ENCODE measurements at regions not wholly inside any gene's neighbourhood (a gene's known extent, or its start where the extent isn't known, plus 50 kb on each side); places are given as distances from the start of the nearest gene placed in this dataset.

DNA sequence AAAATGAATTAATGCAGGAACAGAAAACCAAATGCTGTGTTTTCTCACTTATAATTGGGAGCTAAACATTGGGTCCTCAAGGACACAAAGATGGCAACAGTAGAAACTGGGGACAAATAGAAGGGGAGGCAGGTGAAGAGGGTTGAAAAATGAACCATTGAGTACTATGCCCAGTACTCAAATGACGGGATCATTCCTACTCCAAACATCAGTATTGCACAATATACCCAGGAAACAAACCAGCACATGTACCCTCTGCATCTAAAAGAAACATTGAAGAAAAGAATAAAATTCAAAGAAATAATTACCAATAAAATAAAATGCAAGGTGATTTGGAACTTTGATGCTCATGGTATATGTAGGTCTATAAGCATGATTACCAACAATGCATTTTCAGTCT lies 110.8 kb downstream of the LMO3 start:
- Histone ChIP-seq H3K27me3 (no peaks in the 10 kb centered on the region), H3K27ac (no peak overlapping the region), H3K36me3 (no peaks in the 10 kb centered on the region), H3K9me3 (no peaks in the 10 kb centered on the region), H3K4me3 (no peak overlapping the region), H3K4me1 (no peaks in the 10 kb centered on the region)
- DNase-seq (no peak), ATAC-seq (ENCODE audit: low FRiP score in 2 of 2) (no peak)
- WGBS, 2 donors: 72 to 86% methylated on average over 1 of the region's 1 CpG
- TF ChIP-seq, protein P1, sequence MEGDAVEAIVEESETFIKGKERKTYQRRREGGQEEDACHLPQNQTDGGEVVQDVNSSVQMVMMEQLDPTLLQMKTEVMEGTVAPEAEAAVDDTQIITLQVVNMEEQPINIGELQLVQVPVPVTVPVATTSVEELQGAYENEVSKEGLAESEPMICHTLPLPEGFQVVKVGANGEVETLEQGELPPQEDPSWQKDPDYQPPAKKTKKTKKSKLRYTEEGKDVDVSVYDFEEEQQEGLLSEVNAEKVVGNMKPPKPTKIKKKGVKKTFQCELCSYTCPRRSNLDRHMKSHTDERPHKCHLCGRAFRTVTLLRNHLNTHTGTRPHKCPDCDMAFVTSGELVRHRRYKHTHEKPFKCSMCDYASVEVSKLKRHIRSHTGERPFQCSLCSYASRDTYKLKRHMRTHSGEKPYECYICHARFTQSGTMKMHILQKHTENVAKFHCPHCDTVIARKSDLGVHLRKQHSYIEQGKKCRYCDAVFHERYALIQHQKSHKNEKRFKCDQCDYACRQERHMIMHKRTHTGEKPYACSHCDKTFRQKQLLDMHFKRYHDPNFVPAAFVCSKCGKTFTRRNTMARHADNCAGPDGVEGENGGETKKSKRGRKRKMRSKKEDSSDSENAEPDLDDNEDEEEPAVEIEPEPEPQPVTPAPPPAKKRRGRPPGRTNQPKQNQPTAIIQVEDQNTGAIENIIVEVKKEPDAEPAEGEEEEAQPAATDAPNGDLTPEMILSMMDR (IDR thresholded peaks at IDR 0.05): no peak
- no peak for TF ChIP-seq POLR2AphosphoS5 (IDR thresholded peaks at IDR 0.05)
- no peak for TF ChIP-seq POLR2A (IDR thresholded peaks at IDR 0.05)
- TF ChIP-seq EP300 (IDR thresholded peaks at IDR 0.05): no peak
